ENCODE measurements at regions not wholly inside any gene's neighbourhood (a gene's known extent, or its start where the extent isn't known, plus 50 kb on each side); places are given as distances from the start of the nearest gene placed in this dataset.

DNA sequence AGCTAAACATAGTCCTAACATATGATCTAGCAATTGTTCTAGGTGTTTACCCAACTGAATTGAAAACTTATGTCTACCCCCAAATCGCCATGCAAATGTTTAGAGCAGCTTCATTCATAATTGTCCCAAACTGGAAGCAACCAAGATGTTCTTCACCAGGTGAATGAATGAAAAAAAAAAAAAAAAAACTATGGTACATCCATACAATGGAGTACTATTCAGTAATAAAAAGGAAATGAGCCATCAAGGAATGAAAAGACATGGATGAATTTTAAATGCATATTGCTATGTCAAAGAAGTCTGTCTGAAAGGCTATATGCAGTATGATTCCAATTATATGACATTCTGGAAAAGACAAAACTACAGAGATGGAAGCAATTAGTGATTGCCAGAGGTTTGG is 98.6 kb upstream of the ITPRID2 start (continued):
- TF ChIP-seq, protein P1, sequence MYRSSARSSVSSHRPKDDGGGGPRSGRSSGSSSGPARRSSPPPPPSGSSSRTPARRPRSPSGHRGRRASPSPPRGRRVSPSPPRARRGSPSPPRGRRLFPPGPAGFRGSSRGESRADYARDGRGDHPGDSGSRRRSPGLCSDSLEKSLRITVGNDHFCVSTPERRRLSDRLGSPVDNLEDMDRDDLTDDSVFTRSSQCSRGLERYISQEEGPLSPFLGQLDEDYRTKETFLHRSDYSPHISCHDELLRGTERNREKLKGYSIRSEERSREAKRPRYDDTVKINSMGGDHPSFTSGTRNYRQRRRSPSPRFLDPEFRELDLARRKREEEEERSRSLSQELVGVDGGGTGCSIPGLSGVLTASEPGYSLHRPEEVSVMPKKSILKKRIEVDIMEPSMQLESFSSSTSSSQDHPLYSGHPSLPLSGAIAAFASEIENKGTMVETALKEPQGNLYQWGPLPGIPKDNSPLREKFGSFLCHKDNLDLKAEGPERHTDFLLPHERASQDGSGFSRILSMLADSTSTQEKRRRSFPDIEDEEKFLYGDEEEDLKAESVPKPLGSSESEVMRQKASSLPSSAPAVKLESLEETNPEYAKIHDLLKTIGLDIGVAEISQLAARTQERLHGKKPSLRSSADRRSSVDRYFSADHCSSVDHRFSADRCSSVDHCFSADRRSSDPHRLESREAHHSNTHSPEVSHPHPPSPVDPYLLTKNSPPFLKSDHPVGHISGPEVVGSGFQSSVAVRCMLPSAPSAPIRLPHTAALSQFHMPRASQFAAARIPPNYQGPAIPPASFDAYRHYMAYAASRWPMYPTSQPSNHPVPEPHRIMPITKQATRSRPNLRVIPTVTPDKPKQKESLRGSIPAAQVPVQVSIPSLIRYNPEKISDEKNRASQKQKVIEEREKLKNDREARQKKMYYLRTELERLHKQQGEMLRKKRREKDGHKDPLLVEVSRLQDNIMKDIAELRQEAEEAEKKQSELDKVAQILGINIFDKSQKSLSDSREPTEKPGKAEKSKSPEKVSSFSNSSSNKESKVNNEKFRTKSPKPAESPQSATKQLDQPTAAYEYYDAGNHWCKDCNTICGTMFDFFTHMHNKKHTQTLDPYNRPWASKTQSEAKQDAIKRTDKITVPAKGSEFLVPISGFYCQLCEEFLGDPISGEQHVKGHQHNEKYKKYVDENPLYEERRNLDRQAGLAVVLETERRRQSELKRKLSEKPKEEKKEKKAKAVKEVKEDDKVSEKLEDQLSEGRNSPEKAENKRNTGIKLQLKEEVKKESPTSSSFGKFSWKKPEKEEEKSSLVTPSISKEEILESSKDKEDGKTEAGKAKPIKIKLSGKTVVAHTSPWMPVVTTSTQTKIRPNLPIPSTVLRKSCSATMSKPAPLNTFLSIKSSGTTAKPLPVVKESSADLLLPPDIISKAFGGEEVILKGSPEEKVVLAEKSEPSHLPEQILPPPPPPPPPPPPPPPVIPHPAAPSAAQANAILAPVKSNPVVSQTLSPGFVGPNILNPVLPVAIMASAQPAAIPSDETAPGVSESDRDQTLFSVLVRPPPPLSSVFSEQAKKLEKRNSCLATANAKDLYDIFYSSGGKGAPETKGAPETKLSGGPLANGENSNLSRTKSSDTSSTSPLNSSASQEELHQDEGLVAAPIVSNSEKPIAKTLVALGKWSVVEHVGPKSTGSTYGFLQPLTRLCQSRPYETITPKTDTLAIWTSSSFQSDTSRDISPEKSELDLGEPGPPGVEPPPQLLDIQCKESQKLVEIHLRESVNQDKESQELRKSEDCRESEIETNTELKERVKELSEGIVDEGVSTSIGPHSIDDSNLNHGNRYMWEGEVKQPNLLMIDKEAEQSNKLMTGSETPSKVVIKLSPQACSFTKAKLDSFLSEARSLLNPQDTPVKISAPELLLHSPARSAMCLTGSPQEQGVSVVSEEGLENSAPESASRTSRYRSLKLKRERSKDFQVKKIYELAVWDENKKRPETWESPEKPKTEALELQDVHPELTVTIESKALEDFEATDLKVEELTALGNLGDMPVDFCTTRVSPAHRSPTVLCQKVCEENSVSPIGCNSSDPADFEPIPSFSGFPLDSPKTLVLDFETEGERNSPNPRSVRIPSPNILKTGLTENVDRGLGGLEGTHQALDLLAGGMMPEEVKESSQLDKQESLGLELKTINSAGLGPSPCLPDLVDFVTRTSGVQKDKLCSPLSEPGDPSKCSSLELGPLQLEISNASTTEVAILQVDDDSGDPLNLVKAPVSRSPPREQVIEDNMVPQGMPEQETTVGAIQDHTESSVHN (IDR thresholded peaks at IDR 0.05; ENCODE audit: borderline replicate concordance in 1 of 2, low read depth in 1 of 2), result no peak
- TF ChIP-seq COPS2 (conservative IDR thresholded peaks at IDR 0.05), result no peak
- no peak for TF ChIP-seq C11orf30 (IDR thresholded peaks at IDR 0.05; ENCODE audit: low read depth)
- no peak for TF ChIP-seq RHOXF2B (CRISPR knock-in tag; conservative IDR thresholded peaks at IDR 0.05)
- no peak for TF ChIP-seq HDAC2 (IDR thresholded peaks at IDR 0.05)
- no peak for TF ChIP-seq TOE1 (IDR thresholded peaks at IDR 0.05; ENCODE audit: borderline replicate concordance)
- no peak for TF ChIP-seq TOE1 (CRISPR knock-in tag; IDR thresholded peaks at IDR 0.05; ENCODE audit: borderline replicate concordance, low read depth)
- TF ChIP-seq ZNF274 (IDR thresholded peaks at IDR 0.05; ENCODE audit: borderline replicate concordance, low read depth, low read length), result no peak
- no peak for TF ChIP-seq CAMTA2 (CRISPR knock-in tag; conservative IDR thresholded peaks at IDR 0.05)
- TF ChIP-seq, protein P2, sequence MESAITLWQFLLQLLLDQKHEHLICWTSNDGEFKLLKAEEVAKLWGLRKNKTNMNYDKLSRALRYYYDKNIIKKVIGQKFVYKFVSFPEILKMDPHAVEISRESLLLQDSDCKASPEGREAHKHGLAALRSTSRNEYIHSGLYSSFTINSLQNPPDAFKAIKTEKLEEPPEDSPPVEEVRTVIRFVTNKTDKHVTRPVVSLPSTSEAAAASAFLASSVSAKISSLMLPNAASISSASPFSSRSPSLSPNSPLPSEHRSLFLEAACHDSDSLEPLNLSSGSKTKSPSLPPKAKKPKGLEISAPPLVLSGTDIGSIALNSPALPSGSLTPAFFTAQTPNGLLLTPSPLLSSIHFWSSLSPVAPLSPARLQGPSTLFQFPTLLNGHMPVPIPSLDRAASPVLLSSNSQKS (CRISPR knock-in tag; IDR thresholded peaks at IDR 0.05), result no peak
- TF ChIP-seq, protein P3, sequence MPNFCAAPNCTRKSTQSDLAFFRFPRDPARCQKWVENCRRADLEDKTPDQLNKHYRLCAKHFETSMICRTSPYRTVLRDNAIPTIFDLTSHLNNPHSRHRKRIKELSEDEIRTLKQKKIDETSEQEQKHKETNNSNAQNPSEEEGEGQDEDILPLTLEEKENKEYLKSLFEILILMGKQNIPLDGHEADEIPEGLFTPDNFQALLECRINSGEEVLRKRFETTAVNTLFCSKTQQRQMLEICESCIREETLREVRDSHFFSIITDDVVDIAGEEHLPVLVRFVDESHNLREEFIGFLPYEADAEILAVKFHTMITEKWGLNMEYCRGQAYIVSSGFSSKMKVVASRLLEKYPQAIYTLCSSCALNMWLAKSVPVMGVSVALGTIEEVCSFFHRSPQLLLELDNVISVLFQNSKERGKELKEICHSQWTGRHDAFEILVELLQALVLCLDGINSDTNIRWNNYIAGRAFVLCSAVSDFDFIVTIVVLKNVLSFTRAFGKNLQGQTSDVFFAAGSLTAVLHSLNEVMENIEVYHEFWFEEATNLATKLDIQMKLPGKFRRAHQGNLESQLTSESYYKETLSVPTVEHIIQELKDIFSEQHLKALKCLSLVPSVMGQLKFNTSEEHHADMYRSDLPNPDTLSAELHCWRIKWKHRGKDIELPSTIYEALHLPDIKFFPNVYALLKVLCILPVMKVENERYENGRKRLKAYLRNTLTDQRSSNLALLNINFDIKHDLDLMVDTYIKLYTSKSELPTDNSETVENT (CRISPR knock-in tag; IDR thresholded peaks at IDR 0.05), result no peak
- TF ChIP-seq RBM25 (IDR thresholded peaks at IDR 0.05; ENCODE audit: low read depth, low read length, severe bottlenecking), result peak; percentile 49
- no peak for TF ChIP-seq HDGF (IDR thresholded peaks at IDR 0.05)
- TF ChIP-seq, protein P4, sequence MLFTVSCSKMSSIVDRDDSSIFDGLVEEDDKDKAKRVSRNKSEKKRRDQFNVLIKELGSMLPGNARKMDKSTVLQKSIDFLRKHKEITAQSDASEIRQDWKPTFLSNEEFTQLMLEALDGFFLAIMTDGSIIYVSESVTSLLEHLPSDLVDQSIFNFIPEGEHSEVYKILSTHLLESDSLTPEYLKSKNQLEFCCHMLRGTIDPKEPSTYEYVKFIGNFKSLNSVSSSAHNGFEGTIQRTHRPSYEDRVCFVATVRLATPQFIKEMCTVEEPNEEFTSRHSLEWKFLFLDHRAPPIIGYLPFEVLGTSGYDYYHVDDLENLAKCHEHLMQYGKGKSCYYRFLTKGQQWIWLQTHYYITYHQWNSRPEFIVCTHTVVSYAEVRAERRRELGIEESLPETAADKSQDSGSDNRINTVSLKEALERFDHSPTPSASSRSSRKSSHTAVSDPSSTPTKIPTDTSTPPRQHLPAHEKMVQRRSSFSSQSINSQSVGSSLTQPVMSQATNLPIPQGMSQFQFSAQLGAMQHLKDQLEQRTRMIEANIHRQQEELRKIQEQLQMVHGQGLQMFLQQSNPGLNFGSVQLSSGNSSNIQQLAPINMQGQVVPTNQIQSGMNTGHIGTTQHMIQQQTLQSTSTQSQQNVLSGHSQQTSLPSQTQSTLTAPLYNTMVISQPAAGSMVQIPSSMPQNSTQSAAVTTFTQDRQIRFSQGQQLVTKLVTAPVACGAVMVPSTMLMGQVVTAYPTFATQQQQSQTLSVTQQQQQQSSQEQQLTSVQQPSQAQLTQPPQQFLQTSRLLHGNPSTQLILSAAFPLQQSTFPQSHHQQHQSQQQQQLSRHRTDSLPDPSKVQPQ (CRISPR knock-in tag; IDR thresholded peaks at IDR 0.05; ENCODE audit: borderline replicate concordance), result no peak
